Activated CD4-positive, alpha-beta T cell treated with anti-CD3 and anti-CD28 coated beads, Interleukin-2, amount 50 U/mL, for 16 hours (primary cell): ENCODE measurements at regions not wholly inside any gene's neighbourhood (a gene's known extent, or its start where the extent isn't known, plus 50 kb on each side); places are given as distances from the start of the nearest gene placed in this dataset.

Experiments used
- DNase-seq: peaks from one replicate; pipeline ENCODE4 v3.0.0-alpha.2; 2020

DNA sequence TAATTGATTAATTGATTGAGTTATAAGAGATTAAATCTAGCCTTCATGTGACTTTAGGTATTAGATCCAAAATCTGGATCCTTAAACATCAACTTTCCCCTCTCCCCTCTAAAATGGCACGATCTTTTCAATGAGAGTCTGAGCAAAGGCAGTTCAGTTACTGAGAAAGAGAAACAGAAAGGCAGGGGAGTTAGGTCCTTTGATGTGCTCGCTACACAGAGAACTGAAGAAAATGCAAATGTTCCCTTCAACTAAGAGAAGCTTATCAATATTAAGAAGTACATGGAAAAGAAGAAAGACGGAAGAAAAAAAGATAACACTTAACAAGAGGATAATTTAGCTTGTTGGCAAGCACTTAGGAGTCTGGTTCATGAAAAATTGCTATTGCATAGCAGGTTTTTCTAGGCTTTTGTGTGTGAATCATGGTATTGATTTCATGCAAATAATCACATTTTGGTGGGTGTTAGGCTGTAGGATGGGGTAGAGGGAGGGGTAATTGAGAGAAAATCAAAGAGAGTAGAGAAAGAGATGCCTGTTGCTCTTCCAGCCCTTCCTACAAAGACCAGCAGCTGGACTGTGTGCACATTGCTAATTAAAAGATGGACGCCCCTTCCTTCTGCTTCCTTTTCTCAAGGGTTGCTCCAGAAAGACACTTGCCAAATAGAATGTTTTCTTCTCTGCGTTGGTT lies 307.6 kb upstream of the PLXNA2 start:
- DNase-seq, result no peak

DNA sequence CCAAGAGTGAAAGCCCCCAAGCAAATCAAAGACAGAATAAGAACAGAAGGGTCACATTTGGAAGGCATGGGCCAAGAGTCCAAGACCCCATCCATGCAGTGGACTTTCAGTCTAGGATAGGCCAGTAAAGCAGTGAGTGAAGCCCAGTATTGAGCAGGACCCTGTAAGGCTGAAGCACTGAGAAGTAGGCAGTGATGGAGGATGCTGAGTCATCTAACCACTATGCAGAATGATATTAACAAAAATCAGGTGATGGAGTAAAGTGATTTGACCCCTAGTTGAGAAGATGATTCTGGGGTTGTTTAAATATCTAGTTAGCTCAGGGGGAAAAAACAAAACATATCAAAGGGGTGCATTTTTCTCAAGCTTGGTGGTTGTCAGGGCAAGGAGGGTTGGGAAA lies 308.7 kb upstream of the PLXNA2 start:
- DNase-seq, result no peak

- no peak for DNase-seq
These were observed 312.3 kb upstream of the PLXNA2 start for GRCh38 chr1:208556461-208556860.

GRCh38 chr1:208557046-208557722 lies 313.0 kb upstream of the PLXNA2 start:
- DNase-seq, result no peak

DNA sequence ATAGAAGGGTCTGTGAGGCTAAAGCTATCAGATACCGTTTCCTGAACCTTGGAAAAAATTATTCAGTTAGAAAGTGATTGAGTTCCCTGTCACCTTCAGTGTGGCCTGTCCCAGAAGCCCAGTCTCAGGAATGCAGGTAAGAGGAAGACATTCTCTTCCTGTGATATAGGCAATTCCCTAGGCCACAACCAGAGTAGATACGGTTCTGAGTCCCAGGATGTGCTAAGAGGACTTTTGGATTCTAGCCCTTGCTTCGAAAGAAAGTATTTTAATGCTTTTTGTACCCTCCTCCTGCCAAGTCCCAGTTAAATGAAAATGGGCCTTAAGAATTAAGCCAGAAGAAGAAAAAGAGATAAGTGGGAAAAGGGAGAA lies 313.5 kb upstream of the PLXNA2 start:
- no peak for DNase-seq

- DNase-seq, result no peak
These were observed 315.6 kb upstream of the PLXNA2 start for GRCh38 chr1:208559597-208560329.

GRCh38 chr1:208562151-208562960 lies 318.2 kb upstream of the PLXNA2 start:
- DNase-seq, result no peak

GRCh38 chr1:208564466-208564865 lies 320.3 kb upstream of the PLXNA2 start:
- no peak for DNase-seq

DNA sequence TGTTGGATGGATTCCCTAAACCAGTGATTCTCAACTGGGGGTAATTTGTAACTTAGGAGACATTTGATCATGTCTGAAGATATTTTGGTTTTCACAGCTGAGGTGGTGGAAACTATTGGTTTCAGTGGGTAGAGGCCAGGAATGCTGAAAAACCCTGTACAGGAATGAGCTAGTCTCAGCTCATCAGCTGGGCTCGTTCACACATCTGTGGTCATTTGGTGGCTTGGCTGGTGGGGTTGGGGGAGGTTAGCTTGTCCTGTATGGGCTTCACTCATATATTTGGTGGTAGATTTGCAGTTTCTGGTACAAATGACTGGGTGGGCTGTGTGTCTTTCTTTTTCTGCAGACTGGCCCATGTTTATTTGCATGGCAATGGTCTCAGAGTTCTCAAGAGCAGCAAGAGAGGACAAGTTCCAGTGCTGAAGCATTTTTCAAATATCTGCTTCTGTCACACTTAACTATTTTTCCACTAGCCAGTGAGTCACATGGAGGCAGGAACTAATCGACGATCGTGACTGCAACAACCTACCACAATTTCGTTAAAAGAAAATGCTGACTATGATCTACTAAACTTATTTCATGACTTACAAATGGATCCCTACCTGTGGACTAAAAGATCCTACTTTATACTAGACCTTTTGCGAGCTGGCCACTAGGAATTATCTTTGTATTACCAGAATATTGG lies 321.7 kb upstream of the PLXNA2 start:
- no peak for DNase-seq

- DNase-seq, result no peak
These were observed 325.0 kb upstream of the PLXNA2 start for GRCh38 chr1:208569181-208569580.

DNA sequence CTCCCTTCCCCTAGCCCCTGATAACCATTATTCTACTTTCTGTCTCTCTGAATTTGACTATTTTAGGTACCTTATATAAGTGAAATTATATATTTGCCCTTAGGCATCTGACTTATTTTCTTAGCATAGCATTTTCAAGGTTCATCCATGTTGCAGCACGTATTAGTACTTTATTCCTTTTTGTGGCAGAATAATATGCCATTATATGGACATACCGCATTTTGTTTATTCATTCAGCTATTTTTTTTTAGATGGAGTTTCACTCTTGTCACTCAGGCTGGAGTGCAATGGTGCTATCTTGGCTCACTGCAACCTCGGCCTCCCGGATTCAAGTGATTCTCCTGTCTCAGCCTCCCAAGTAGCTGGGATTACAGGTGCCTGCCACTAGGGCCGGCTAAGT lies 326.2 kb upstream of the PLXNA2 start:
- no peak for DNase-seq

GRCh38 chr1:208576425-208576824 lies 332.2 kb upstream of the PLXNA2 start:
- DNase-seq, result no peak

- no peak for DNase-seq
These were observed 333.3 kb upstream of the PLXNA2 start for GRCh38 chr1:208577381-208577905.

GRCh38 chr1:208581209-208581608 lies 337.0 kb upstream of the PLXNA2 start:
- DNase-seq, result no peak

- no peak for DNase-seq
These were observed 337.5 kb upstream of the PLXNA2 start for GRCh38 chr1:208581667-208582066.

DNA sequence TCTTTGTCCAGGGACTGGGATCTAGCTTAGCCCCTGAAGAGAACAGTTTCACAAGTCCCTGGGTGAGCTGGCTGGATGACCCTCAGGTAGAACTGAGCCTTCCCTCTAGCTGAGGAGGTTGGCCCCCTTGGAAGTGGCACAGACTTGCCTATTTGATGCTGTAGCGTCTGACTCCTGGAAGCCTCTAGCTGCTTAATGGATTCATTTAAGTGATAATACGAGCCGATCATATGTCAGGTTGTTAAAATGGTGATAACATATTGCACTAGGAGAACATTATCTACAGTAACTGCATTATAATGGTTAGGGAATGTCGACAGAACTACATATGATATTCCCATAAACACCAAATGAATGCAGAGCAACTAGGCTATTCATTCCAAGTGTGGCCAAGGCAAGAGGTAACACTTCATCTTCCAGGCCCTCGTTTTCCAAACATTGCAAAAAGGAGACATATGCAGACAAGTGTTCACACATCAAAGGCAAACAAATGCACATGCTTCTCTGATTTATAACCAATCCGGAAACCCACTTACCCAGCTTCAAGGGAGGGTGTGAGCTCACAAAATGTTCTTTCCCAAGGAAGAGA lies 340.1 kb upstream of the PLXNA2 start:
- no peak for DNase-seq

DNA sequence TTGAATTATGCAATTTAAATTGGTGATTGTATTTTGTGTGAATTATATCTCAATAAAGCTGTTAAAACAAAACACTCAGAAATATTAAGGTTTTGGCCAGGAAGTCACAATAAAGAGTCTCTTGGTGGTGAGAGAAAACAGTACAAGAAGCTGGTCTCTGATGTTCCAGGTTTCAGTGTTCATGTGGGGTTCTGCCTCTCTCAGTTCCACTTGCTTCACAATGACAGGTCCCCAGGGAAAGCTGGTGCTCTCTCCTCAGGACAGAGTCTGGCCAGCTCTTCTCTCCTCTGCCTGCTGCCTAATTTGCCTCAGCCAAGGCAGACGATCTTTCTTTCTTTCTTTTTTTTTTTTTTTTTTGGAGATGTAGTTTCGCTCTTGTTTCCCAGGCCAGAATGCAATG lies 342.9 kb upstream of the PLXNA2 start:
- DNase-seq, result no peak

- no peak for DNase-seq
These were observed 349.3 kb upstream of the PLXNA2 start for GRCh38 chr1:208593306-208594006.

DNA sequence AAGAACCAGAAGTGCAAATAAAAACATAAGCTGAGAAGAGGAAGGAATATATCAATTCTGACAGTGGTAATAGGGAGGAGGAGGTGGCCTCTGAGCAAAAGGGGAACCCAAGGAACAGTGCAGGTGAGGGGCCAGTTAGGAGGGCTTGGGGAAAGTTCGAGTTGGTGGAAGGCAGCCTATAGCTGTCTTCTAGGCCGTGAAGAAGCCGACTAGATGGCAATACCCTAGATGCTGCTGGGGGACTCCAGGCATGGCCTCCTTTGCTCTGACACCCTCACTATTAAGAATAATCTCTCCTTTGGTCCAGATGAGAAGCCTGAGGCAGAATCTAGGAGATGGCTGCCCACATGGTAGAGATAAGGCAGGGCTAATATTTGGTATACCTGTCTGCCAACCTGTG lies 351.1 kb upstream of the PLXNA2 start:
- no peak for DNase-seq

DNA sequence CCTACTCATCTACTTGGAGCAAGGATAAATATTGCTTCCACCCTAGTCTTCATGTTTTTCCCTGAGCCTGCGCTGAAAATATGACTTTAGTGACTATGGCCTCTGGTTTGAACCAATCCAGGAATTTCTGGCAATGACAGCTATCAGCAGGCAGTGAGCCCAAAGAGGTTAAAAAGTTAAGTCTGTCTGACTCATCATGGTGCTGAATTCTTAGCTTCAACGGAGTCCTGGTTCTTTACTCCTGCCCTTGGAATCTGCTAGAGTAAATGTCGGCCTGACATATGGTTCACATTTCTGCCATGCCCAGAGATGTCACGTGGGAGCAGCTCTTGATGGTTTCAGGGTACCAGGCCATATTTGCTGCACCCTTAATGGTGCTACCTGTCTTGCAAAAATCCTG lies 351.6 kb upstream of the PLXNA2 start:
- no peak for DNase-seq

GRCh38 chr1:208597571-208597970 lies 353.4 kb upstream of the PLXNA2 start:
- no peak for DNase-seq
